ENCODE measurements at regions not wholly inside any gene's neighbourhood (a gene's known extent, or its start where the extent isn't known, plus 50 kb on each side); places are given as distances from the start of the nearest gene placed in this dataset.

GRCh38 chr9:14442956-14443355 is 129.0 kb upstream of the NFIB start:
- DNase-seq (ENCODE audit: low read depth, low spot score) = no peak
- WGBS (ENCODE audit: insufficient coverage, insufficient read length) = no CpG with 5 or more reads among the region's 6 CpGs

GRCh38 chr9:14441976-14442651 is 128.2 kb upstream of the NFIB start:
- no peaks in the 10 kb centered on the region for H3K36me3 ChIP-seq (ENCODE audit: control insufficient read depth, insufficient read depth, low read length)
- no CpG with 5 or more reads among the region's 10 CpGs for WGBS (ENCODE audit: insufficient coverage, insufficient read length)
- H3K27me3 ChIP-seq (ENCODE audit: control insufficient read depth, insufficient read depth, low read length) = no peaks in the 10 kb centered on the region
- H3K27ac ChIP-seq (ENCODE audit: low read length) = no peak overlapping the region
- H3K9me3 ChIP-seq (ENCODE audit: control insufficient read depth, insufficient read depth, low read length) = no peaks in the 10 kb centered on the region
- no peaks in the 10 kb centered on the region for H3K4me1 ChIP-seq (ENCODE audit: control insufficient read depth, insufficient read depth, low read length)
- no peak overlapping the region for H3K4me3 ChIP-seq (ENCODE audit: low read length)
- peak; percentile 41 for DNase-seq (ENCODE audit: low read depth, low spot score)

More at GRCh38 chr9:14442956-14443355, 129.0 kb upstream of the NFIB start:
- Histone ChIP-seq H3K9me3 (ENCODE audit: control insufficient read depth, insufficient read depth, low read length) (no peaks in the 10 kb centered on the region), H3K27ac (ENCODE audit: low read length) (no peak overlapping the region), H3K4me3 (ENCODE audit: low read length) (no peak overlapping the region), H3K36me3 (ENCODE audit: control insufficient read depth, insufficient read depth, low read length) (no peaks in the 10 kb centered on the region), H3K27me3 (ENCODE audit: control insufficient read depth, insufficient read depth, low read length) (no peaks in the 10 kb centered on the region), H3K4me1 (ENCODE audit: control insufficient read depth, insufficient read depth, low read length) (no peaks in the 10 kb centered on the region)

GRCh38 chr9:14441115-14441514 is 127.2 kb upstream of the NFIB start:
- H3K4me3 ChIP-seq (ENCODE audit: low read length) = no peak overlapping the region
- H3K4me1 ChIP-seq (ENCODE audit: control insufficient read depth, insufficient read depth, low read length) = no peaks in the 10 kb centered on the region
- no peak overlapping the region for H3K27ac ChIP-seq (ENCODE audit: low read length)
- H3K36me3 ChIP-seq (ENCODE audit: control insufficient read depth, insufficient read depth, low read length) = no peaks in the 10 kb centered on the region
- no peaks in the 10 kb centered on the region for H3K9me3 ChIP-seq (ENCODE audit: control insufficient read depth, insufficient read depth, low read length)
- no CpG with 5 or more reads among the region's 8 CpGs for WGBS (ENCODE audit: insufficient coverage, insufficient read length)
- DNase-seq (ENCODE audit: low read depth, low spot score) = no peak
- no peaks in the 10 kb centered on the region for H3K27me3 ChIP-seq (ENCODE audit: control insufficient read depth, insufficient read depth, low read length)

GRCh38 chr9:14440062-14440461 is 126.1 kb upstream of the NFIB start:
- no peak overlapping the region for H3K27ac ChIP-seq (ENCODE audit: low read length)
- no peaks in the 10 kb centered on the region for H3K36me3 ChIP-seq (ENCODE audit: control insufficient read depth, insufficient read depth, low read length)
- no peaks in the 10 kb centered on the region for H3K9me3 ChIP-seq (ENCODE audit: control insufficient read depth, insufficient read depth, low read length)
- DNase-seq (ENCODE audit: low read depth, low spot score) = no peak
- H3K27me3 ChIP-seq (ENCODE audit: control insufficient read depth, insufficient read depth, low read length) = no peaks in the 10 kb centered on the region
- H3K4me1 ChIP-seq (ENCODE audit: control insufficient read depth, insufficient read depth, low read length) = no peaks in the 10 kb centered on the region
- H3K4me3 ChIP-seq (ENCODE audit: low read length) = no peak overlapping the region
- no CpG with 5 or more reads among the region's 4 CpGs for WGBS (ENCODE audit: insufficient coverage, insufficient read length)

GRCh38 chr9:14439555-14439954 is 125.6 kb upstream of the NFIB start:
- Histone ChIP-seq H3K4me1 (ENCODE audit: control insufficient read depth, insufficient read depth, low read length) (no peaks in the 10 kb centered on the region), H3K27me3 (ENCODE audit: control insufficient read depth, insufficient read depth, low read length) (no peaks in the 10 kb centered on the region), H3K36me3 (ENCODE audit: control insufficient read depth, insufficient read depth, low read length) (no peaks in the 10 kb centered on the region), H3K4me3 (ENCODE audit: low read length) (no peak overlapping the region), H3K9me3 (ENCODE audit: control insufficient read depth, insufficient read depth, low read length) (no peaks in the 10 kb centered on the region), H3K27ac (ENCODE audit: low read length) (no peak overlapping the region)
- no CpG with 5 or more reads among the region's 6 CpGs for WGBS (ENCODE audit: insufficient coverage, insufficient read length)
- no peak for DNase-seq (ENCODE audit: low read depth, low spot score)

- Histone ChIP-seq H3K36me3 (ENCODE audit: control insufficient read depth, insufficient read depth, low read length) (no peaks in the 10 kb centered on the region), H3K4me1 (ENCODE audit: control insufficient read depth, insufficient read depth, low read length) (no peaks in the 10 kb centered on the region), H3K9me3 (ENCODE audit: control insufficient read depth, insufficient read depth, low read length) (no peaks in the 10 kb centered on the region), H3K27me3 (ENCODE audit: control insufficient read depth, insufficient read depth, low read length) (no peaks in the 10 kb centered on the region), H3K4me3 (ENCODE audit: low read length) (no peak overlapping the region), H3K27ac (ENCODE audit: low read length) (no peak overlapping the region)
- no peak for DNase-seq (ENCODE audit: low read depth, low spot score)
- no CpG with 5 or more reads among the region's 17 CpGs for WGBS (ENCODE audit: insufficient coverage, insufficient read length)
Observed at GRCh38 chr9:14438232-14439021, 124.5 kb upstream of the NFIB start.

GRCh38 chr9:14437354-14438231 is 123.7 kb upstream of the NFIB start:
- H3K9me3 ChIP-seq (ENCODE audit: control insufficient read depth, insufficient read depth, low read length) = no peaks in the 10 kb centered on the region
- no peak for DNase-seq (ENCODE audit: low read depth, low spot score)
- no peaks in the 10 kb centered on the region for H3K4me1 ChIP-seq (ENCODE audit: control insufficient read depth, insufficient read depth, low read length)
- no peaks in the 10 kb centered on the region for H3K27me3 ChIP-seq (ENCODE audit: control insufficient read depth, insufficient read depth, low read length)
- no peak overlapping the region for H3K27ac ChIP-seq (ENCODE audit: low read length)
- WGBS (ENCODE audit: insufficient coverage, insufficient read length) = 100% methylated on average over 5 of the region's 15 CpGs
- no peak overlapping the region for H3K4me3 ChIP-seq (ENCODE audit: low read length)
- H3K36me3 ChIP-seq (ENCODE audit: control insufficient read depth, insufficient read depth, low read length) = no peaks in the 10 kb centered on the region

GRCh38 chr9:14435871-14436270 is 121.9 kb upstream of the NFIB start:
- Histone ChIP-seq H3K27ac (ENCODE audit: low read length) (no peak overlapping the region), H3K9me3 (ENCODE audit: control insufficient read depth, insufficient read depth, low read length) (no peaks in the 10 kb centered on the region), H3K4me1 (ENCODE audit: control insufficient read depth, insufficient read depth, low read length) (no peaks in the 10 kb centered on the region), H3K4me3 (ENCODE audit: low read length) (no peak overlapping the region), H3K36me3 (ENCODE audit: control insufficient read depth, insufficient read depth, low read length) (no peaks in the 10 kb centered on the region), H3K27me3 (ENCODE audit: control insufficient read depth, insufficient read depth, low read length) (no peaks in the 10 kb centered on the region)
- DNase-seq (ENCODE audit: low read depth, low spot score) = no peak
- WGBS (ENCODE audit: insufficient coverage, insufficient read length) = no CpG with 5 or more reads among the region's 2 CpGs

GRCh38 chr9:14434971-14435718 is 121.2 kb upstream of the NFIB start:
- WGBS (ENCODE audit: insufficient coverage, insufficient read length) = no CpG with 5 or more reads among the region's 2 CpGs
- H3K4me1 ChIP-seq (ENCODE audit: control insufficient read depth, insufficient read depth, low read length) = no peaks in the 10 kb centered on the region

GRCh38 chr9:14434158-14434504 is 120.2 kb upstream of the NFIB start:
- Histone ChIP-seq H3K27me3 (ENCODE audit: control insufficient read depth, insufficient read depth, low read length) (no peaks in the 10 kb centered on the region), H3K9me3 (ENCODE audit: control insufficient read depth, insufficient read depth, low read length) (no peaks in the 10 kb centered on the region), H3K4me3 (ENCODE audit: low read length) (no peak overlapping the region), H3K36me3 (ENCODE audit: control insufficient read depth, insufficient read depth, low read length) (no peaks in the 10 kb centered on the region), H3K4me1 (ENCODE audit: control insufficient read depth, insufficient read depth, low read length) (no peaks in the 10 kb centered on the region), H3K27ac (ENCODE audit: low read length) (no peak overlapping the region)
- DNase-seq (ENCODE audit: low read depth, low spot score) = no peak

More at GRCh38 chr9:14434971-14435718, 121.2 kb upstream of the NFIB start:
- H3K9me3 ChIP-seq (ENCODE audit: control insufficient read depth, insufficient read depth, low read length) = no peaks in the 10 kb centered on the region
- no peaks in the 10 kb centered on the region for H3K36me3 ChIP-seq (ENCODE audit: control insufficient read depth, insufficient read depth, low read length)
- H3K4me3 ChIP-seq (ENCODE audit: low read length) = no peak overlapping the region
- H3K27me3 ChIP-seq (ENCODE audit: control insufficient read depth, insufficient read depth, low read length) = no peaks in the 10 kb centered on the region
- no peak for DNase-seq (ENCODE audit: low read depth, low spot score)
- no peak overlapping the region for H3K27ac ChIP-seq (ENCODE audit: low read length)
